HT-29 (cell line): ENCODE measurements at regions not wholly inside any gene's neighbourhood (a gene's known extent, or its start where the extent isn't known, plus 50 kb on each side); places are given as distances from the start of the nearest gene placed in this dataset.
"Not testable (repeated sequence)": the region's sequence is repeated elsewhere in the genome, so short reads cannot be mapped to it uniquely, and the experiment has no call there.

ENCODE experiments used
- DNase-seq: peaks from one replicate; pipeline ENCODE4 v3.0.0-alpha.2; 2015; ENCODE audit warnings: low spot score

DNA sequence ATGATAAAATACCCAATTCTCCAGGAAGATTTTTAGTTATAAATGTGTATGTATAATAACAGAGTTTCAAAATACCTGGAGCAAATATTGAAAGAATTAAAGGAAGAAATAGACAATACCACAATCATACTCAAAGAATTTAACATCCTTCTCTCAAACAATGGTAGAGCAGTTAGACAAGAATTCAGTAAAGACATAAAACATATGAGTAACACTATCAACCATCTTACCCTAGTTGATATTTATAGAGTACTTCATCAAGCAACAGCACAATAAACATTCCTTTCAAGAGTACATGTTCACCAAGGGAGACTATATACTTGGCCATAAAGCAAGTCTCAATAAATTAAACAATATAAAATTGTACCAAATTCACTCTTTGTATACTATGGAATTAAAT, 108.4 kb downstream of the DLEU7 start:
- DNase-seq = no peak

- DNase-seq = no peak
These were observed 103.3 kb downstream of the DLEU7 start for GRCh38 chr13:50740052-50740741.

DNA sequence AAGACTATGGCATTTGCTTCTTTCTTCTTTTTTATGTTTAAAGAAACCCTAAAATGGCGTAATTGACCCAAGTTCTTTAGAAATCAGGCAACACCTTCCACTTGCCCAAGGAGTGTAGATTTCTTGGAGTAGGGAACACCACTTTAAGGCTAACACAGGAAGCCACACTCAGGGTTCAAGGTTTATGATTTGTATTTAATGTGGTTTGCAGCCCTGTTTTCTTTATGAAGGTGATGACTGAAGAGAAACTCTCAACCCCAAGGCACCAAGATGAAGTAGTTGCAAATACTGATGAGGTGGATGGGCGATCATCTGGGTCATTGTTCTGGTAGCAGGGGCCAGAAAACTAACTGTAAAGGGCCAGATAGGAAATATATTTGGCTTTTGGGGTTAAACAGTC, 101.1 kb downstream of the DLEU7 start:
- no peak for DNase-seq

GRCh38 chr13:50742968-50743367, 100.5 kb downstream of the DLEU7 start:
- no peak for DNase-seq

- no peak for DNase-seq
These were observed 99.3 kb downstream of the DLEU7 start for GRCh38 chr13:50744116-50744660.

GRCh38 chr13:50745542-50746115, 97.9 kb downstream of the DLEU7 start:
- no peak for DNase-seq

- DNase-seq = no peak
These were observed 95.6 kb downstream of the DLEU7 start for GRCh38 chr13:50747737-50748350.

- DNase-seq = not testable (repeated sequence)
These were observed 90.3 kb downstream of the DLEU7 start for GRCh38 chr13:50753221-50753620.

GRCh38 chr13:50755862-50756685, 87.4 kb downstream of the DLEU7 start:
- peak; percentile 41 for DNase-seq

DNA sequence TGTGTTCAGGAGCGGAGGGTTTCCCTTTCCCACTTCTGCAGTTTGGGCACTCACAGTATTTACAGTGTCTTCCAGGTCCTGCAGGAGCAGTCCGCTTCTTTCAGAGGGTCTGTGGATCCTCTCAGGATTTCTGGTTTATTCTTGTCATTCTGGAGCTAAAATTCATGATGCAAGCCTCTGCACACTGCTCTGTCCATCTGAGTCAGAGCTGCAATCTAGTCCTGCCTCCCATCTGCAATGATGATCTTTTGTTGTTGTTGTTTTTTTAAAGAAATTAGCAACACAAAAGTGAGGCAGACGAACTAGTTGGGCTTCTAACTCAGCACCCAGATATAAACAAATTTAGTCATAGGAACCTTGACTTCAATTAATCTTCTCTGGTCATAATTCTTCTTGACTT, 86.5 kb downstream of the DLEU7 start:
- no peak for DNase-seq

DNA sequence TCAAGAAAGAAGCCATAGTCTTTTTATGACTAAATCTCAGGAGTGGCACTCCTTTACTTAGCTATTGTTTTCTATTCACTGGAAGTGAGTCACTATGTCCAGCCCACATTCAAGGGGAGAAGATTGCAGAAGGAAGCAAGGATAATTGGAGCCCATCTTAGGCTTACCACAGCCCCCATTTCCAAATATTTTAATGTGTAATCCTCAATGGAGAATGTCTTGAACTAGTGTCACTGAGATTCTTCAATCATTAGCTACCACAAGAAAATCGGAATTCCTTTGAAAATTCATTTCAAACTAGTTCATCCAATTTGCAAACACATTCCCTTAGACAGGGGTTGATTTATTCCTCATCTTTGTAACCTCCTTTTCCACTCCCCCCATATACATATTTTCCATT, 84.7 kb downstream of the DLEU7 start:
- no peak for DNase-seq

DNA sequence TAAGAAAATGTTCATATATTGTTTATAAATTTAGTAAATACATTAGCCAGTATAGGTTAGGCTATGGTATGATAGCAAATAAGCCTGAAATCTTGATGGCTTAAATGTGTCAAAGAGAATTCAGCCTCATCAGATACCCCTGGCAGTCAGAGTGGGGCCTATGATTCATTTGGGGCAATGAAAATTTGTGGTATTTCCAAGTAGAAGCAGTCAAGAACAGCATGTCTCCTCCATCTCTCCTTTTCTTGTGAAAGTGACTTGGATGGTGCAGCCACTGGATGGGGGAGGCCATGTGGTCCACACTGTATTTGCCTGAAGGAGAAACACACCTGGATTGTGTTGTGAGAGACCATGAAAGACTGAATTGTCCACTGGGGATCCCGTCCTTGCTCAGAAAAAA, 82.7 kb downstream of the DLEU7 start:
- no peak for DNase-seq

GRCh38 chr13:50761406-50761805, 82.1 kb downstream of the DLEU7 start:
- no peak for DNase-seq

- DNase-seq = no peak
These were observed 80.4 kb downstream of the DLEU7 start for GRCh38 chr13:50762969-50763567.

DNA sequence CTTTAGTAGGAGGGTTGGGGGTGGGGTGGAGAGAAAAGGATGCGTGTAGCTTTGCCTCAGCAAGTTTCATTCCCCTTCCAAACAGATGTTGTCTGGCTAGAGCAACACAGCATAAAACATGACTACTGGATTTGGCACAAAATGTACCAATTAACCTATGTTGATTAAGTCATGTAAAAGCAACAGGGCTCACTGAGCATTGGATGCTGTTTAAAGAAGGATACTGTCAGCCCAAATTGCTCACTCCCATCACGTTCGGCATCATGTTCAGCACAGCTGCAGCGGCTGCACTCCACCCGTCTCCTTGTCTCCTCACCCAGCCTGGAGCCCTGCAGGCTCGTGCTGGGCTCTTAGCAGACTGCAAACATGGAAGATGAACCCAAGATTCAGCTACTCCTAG, 77.5 kb downstream of the DLEU7 start:
- no peak for DNase-seq

- no peak for DNase-seq
These were observed 76.8 kb downstream of the DLEU7 start for GRCh38 chr13:50766695-50767094.

GRCh38 chr13:50772881-50773280, 70.6 kb downstream of the DLEU7 start:
- not testable (repeated sequence) for DNase-seq
